ENCODE measurements at regions not wholly inside any gene's neighbourhood (a gene's known extent, or its start where the extent isn't known, plus 50 kb on each side); places are given as distances from the start of the nearest gene placed in this dataset.

GRCh38 chr22:45105281-45105702, 58.4 kb upstream of the NUP50 start:
- no peak for TF ChIP-seq CTCF (IDR thresholded peaks at IDR 0.05)
- TF ChIP-seq POLR2A (IDR thresholded peaks at IDR 0.05): no peak

Data from esophagus squamous epithelium (tissue), 4 donors.